Liver (tissue), 7 donors: ENCODE measurements at regions not wholly inside any gene's neighbourhood (a gene's known extent, or its start where the extent isn't known, plus 50 kb on each side); places are given as distances from the start of the nearest gene placed in this dataset.

Experiments used
- DNase-seq: peaks from one replicate; pipeline ENCODE4 v3.0.0-alpha.2; 2017; ENCODE audit warnings: low spot score
- H3K27ac ChIP-seq, 2 donors: one replicate each; pipeline ENCODE4 v1.7.0; 2013; ENCODE audit warnings: inconsistent platforms in 2 of 2, low read length in 2 of 2, control low read depth in 1 of 2, low read depth in 1 of 2, mild to moderate bottlenecking in 1 of 2
- H3K27me3 ChIP-seq, 4 donors: one replicate each; pipeline versions ENCODE4 v1.6.1 to v1.7.0; 2013; ENCODE audit warnings: low read length in 3 of 4, inconsistent platforms in 1 of 4, mild to moderate bottlenecking in 1 of 4, moderate library complexity in 1 of 4; ENCODE audit not compliant: control insufficient read depth in 4 of 4, insufficient read depth in 4 of 4
- H3K36me3 ChIP-seq, 4 donors: one replicate each; pipeline versions ENCODE4 v1.6.1 to v1.7.0; 2013; ENCODE audit warnings: low read length in 3 of 4, mild to moderate bottlenecking in 3 of 4, low read depth in 1 of 4, moderate library complexity in 1 of 4; ENCODE audit not compliant: control insufficient read depth in 4 of 4, insufficient read depth in 3 of 4
- H3K4me1 ChIP-seq, 4 donors: one replicate each; pipeline versions ENCODE4 v1.6.1 to v1.7.0; 2013; ENCODE audit warnings: low read length in 3 of 4, mild to moderate bottlenecking in 3 of 4, moderate library complexity in 1 of 4; ENCODE audit not compliant: control insufficient read depth in 4 of 4, insufficient read depth in 4 of 4
- H3K4me3 ChIP-seq, 3 donors: one replicate each; pipeline versions ENCODE4 v1.6.1 to v1.7.0; 2013; ENCODE audit warnings: low read length in 3 of 3, control low read depth in 1 of 3, low read depth in 1 of 3, mild to moderate bottlenecking in 1 of 3
- H3K9ac ChIP-seq, 2 donors: one replicate each; pipeline ENCODE4 v1.7.0; 2013; ENCODE audit warnings: low read length in 2 of 2, mild to moderate bottlenecking in 2 of 2, moderate library complexity in 2 of 2, control low read depth in 1 of 2, low read depth in 1 of 2
- H3K9me3 ChIP-seq, 4 donors: one replicate each; pipeline versions ENCODE4 v1.6.1 to v1.7.0; 2013; ENCODE audit warnings: low read length in 3 of 4; ENCODE audit not compliant: control insufficient read depth in 4 of 4
- ATF3 ChIP-seq: IDR thresholded peaks from 2 replicates; pipeline ENCODE4 v1.6.1; 2016; ENCODE audit warnings: antibody characterized with exemption
- EGR1 ChIP-seq, 2 donors: IDR thresholded peaks; 2 replicates each; pipeline ENCODE4 v1.6.1; 2016 to 2018; ENCODE audit warnings: antibody characterized with exemption in 2 of 2, low read depth in 2 of 2
- FOXA1 ChIP-seq: IDR thresholded peaks from 2 replicates; pipeline ENCODE4 v1.6.1; 2016; ENCODE audit warnings: antibody characterized with exemption
- FOXA2 ChIP-seq: IDR thresholded peaks from 2 replicates; pipeline ENCODE4 v1.6.1; 2016; ENCODE audit warnings: antibody characterized with exemption
- GABPA ChIP-seq, 2 donors: IDR thresholded peaks in 1 of 2; conservative IDR thresholded peaks in 1 of 2; 2 replicates each; pipeline ENCODE4 v1.6.1; 2016; ENCODE audit warnings: antibody characterized with exemption in 2 of 2, mild to moderate bottlenecking in 1 of 2, moderate library complexity in 1 of 2
- HNF4A ChIP-seq, 2 donors: conservative IDR thresholded peaks; 2 replicates each; pipeline ENCODE4 v1.6.1; 2016; ENCODE audit warnings: antibody characterized with exemption in 2 of 2, mild to moderate bottlenecking in 2 of 2
- HNF4G ChIP-seq: IDR thresholded peaks from 2 replicates; pipeline ENCODE4 v1.6.1; 2016; ENCODE audit warnings: antibody characterized with exemption
- JUND ChIP-seq, 2 donors: IDR thresholded peaks; 2 replicates each; pipeline ENCODE4 v1.6.1; 2016; ENCODE audit warnings: antibody characterized with exemption in 2 of 2
- NR2F2 ChIP-seq: IDR thresholded peaks from 2 replicates; pipeline ENCODE4 v1.6.1; 2016; ENCODE audit warnings: antibody characterized with exemption
- RAD21 ChIP-seq, 2 donors: IDR thresholded peaks; 2 replicates each; pipeline ENCODE4 v1.6.1; 2016; ENCODE audit warnings: antibody characterized with exemption in 2 of 2, mild to moderate bottlenecking in 2 of 2
- RXRA ChIP-seq, 2 donors: IDR thresholded peaks; 2 replicates each; pipeline ENCODE4 v1.6.1; 2017 to 2018; ENCODE audit warnings: antibody characterized with exemption in 2 of 2, mild to moderate bottlenecking in 1 of 2
- SP1 ChIP-seq: IDR thresholded peaks from 2 replicates; pipeline ENCODE4 v1.6.1; 2018; ENCODE audit warnings: antibody characterized with exemption, mild to moderate bottlenecking
- TAF1 ChIP-seq: conservative IDR thresholded peaks from 2 replicates; pipeline ENCODE4 v1.6.1; 2016; ENCODE audit warnings: antibody characterized with exemption, mild to moderate bottlenecking
- YY1 ChIP-seq: IDR thresholded peaks from 2 replicates; pipeline ENCODE4 v1.6.1; 2016; ENCODE audit warnings: antibody characterized with exemption, mild to moderate bottlenecking
- TF ChIP-seq, protein P1 (sequence below): IDR thresholded peaks from 2 replicates; pipeline ENCODE4 v1.6.1; 2016; ENCODE audit warnings: antibody characterized with exemption
- TF ChIP-seq, protein P2 (sequence below): IDR thresholded peaks from 2 replicates; pipeline ENCODE4 v1.6.1; 2016; ENCODE audit warnings: antibody characterized with exemption, mild to moderate bottlenecking
- TF ChIP-seq, protein P3 (sequence below): IDR thresholded peaks from 2 replicates; pipeline ENCODE4 v1.6.1; 2016; ENCODE audit warnings: antibody characterized with exemption
- TF ChIP-seq, protein P4 (sequence below): fragments of 150-350 bp; IDR thresholded peaks from 2 replicates; pipeline ENCODE4 v1.5.1; 2017; ENCODE audit warnings: improper control_type of control experiment, low read depth, low read length; ENCODE audit not compliant: missing input control
- donor health status: healthy.
- donor health status: healthy.
- donor health status: healthy.
- donor health status: healthy.

GRCh38 chr7:52311886-52312285 is 723.5 kb upstream of the POM121L12 start:
- DNase-seq, result no peak
- H3K27ac ChIP-seq, result no peak overlapping the region
- no peak overlapping the region for H3K9ac ChIP-seq
- H3K4me1 ChIP-seq, result no peaks in the 10 kb centered on the region
- TF ChIP-seq TAF1, result no peak
- TF ChIP-seq, protein P1, sequence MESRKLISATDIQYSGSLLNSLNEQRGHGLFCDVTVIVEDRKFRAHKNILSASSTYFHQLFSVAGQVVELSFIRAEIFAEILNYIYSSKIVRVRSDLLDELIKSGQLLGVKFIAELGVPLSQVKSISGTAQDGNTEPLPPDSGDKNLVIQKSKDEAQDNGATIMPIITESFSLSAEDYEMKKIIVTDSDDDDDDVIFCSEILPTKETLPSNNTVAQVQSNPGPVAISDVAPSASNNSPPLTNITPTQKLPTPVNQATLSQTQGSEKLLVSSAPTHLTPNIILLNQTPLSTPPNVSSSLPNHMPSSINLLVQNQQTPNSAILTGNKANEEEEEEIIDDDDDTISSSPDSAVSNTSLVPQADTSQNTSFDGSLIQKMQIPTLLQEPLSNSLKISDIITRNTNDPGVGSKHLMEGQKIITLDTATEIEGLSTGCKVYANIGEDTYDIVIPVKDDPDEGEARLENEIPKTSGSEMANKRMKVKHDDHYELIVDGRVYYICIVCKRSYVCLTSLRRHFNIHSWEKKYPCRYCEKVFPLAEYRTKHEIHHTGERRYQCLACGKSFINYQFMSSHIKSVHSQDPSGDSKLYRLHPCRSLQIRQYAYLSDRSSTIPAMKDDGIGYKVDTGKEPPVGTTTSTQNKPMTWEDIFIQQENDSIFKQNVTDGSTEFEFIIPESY, result no peak
- TF ChIP-seq RXRA (IDR thresholded peaks at IDR 0.05), result no peak
- TF ChIP-seq, protein P2, sequence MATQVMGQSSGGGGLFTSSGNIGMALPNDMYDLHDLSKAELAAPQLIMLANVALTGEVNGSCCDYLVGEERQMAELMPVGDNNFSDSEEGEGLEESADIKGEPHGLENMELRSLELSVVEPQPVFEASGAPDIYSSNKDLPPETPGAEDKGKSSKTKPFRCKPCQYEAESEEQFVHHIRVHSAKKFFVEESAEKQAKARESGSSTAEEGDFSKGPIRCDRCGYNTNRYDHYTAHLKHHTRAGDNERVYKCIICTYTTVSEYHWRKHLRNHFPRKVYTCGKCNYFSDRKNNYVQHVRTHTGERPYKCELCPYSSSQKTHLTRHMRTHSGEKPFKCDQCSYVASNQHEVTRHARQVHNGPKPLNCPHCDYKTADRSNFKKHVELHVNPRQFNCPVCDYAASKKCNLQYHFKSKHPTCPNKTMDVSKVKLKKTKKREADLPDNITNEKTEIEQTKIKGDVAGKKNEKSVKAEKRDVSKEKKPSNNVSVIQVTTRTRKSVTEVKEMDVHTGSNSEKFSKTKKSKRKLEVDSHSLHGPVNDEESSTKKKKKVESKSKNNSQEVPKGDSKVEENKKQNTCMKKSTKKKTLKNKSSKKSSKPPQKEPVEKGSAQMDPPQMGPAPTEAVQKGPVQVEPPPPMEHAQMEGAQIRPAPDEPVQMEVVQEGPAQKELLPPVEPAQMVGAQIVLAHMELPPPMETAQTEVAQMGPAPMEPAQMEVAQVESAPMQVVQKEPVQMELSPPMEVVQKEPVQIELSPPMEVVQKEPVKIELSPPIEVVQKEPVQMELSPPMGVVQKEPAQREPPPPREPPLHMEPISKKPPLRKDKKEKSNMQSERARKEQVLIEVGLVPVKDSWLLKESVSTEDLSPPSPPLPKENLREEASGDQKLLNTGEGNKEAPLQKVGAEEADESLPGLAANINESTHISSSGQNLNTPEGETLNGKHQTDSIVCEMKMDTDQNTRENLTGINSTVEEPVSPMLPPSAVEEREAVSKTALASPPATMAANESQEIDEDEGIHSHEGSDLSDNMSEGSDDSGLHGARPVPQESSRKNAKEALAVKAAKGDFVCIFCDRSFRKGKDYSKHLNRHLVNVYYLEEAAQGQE, result no peak
- TF ChIP-seq HNF4G, result no peak
- TF ChIP-seq RAD21 (IDR thresholded peaks at IDR 0.05), result no peak
- no peak for TF ChIP-seq SP1
- TF ChIP-seq, protein P3, sequence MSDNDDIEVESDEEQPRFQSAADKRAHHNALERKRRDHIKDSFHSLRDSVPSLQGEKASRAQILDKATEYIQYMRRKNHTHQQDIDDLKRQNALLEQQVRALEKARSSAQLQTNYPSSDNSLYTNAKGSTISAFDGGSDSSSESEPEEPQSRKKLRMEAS, result no peak
- TF ChIP-seq, protein P4, sequence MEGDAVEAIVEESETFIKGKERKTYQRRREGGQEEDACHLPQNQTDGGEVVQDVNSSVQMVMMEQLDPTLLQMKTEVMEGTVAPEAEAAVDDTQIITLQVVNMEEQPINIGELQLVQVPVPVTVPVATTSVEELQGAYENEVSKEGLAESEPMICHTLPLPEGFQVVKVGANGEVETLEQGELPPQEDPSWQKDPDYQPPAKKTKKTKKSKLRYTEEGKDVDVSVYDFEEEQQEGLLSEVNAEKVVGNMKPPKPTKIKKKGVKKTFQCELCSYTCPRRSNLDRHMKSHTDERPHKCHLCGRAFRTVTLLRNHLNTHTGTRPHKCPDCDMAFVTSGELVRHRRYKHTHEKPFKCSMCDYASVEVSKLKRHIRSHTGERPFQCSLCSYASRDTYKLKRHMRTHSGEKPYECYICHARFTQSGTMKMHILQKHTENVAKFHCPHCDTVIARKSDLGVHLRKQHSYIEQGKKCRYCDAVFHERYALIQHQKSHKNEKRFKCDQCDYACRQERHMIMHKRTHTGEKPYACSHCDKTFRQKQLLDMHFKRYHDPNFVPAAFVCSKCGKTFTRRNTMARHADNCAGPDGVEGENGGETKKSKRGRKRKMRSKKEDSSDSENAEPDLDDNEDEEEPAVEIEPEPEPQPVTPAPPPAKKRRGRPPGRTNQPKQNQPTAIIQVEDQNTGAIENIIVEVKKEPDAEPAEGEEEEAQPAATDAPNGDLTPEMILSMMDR, result no peak
- TF ChIP-seq JUND (IDR thresholded peaks at IDR 0.05), result no peak
- TF ChIP-seq YY1, result no peak
- no peak for TF ChIP-seq FOXA2
- no peak for TF ChIP-seq ATF3
- no peak for TF ChIP-seq EGR1 (IDR thresholded peaks at IDR 0.05; ENCODE audit: low read depth in 2 of 2)
- TF ChIP-seq HNF4A (conservative IDR thresholded peaks at IDR 0.05), result no peak
- TF ChIP-seq NR2F2, result no peak
- no peak for TF ChIP-seq FOXA1
- no peak for TF ChIP-seq GABPA (IDR thresholded peaks at IDR 0.05 in 1 of 2, conservative IDR thresholded peaks at IDR 0.05 in 1 of 2)
- H3K4me3 ChIP-seq, result no peak overlapping the region
- no peaks in the 10 kb centered on the region for H3K27me3 ChIP-seq
- H3K9me3 ChIP-seq, result no peaks in the 10 kb centered on the region
- H3K36me3 ChIP-seq, result no peaks in the 10 kb centered on the region

DNA sequence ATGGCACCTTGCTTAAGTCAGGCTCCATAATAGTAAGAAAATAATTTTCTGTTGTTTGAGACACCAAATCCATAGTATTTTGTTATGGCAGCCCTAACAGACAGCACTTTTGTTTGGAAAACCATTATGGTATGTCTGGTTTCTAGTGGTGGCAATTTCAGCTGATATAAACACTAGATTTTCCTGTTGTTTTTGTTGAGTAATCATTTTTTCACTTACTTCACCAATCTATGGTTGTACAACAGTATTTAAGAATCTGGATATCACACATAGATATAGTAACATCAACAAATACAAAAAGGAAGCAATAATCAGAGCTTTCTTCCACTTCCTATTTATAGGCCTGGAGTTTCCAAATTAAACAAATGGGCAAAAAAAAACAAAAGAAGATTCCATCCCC is 725.8 kb upstream of the POM121L12 start:
- Histone ChIP-seq H3K36me3 (no peaks in the 10 kb centered on the region), H3K4me1 (no peaks in the 10 kb centered on the region), H3K27ac (no peak overlapping the region), H3K4me3 (no peak overlapping the region), H3K27me3 (no peaks in the 10 kb centered on the region), H3K9ac (no peak overlapping the region), H3K9me3 (no peaks in the 10 kb centered on the region)
- TF ChIP-seq, protein P4, result no peak
- TF ChIP-seq SP1, result no peak
- no peak for DNase-seq
